Fibroblast of lung (primary cell): ENCODE measurements at regions not wholly inside any gene's neighbourhood (a gene's known extent, or its start where the extent isn't known, plus 50 kb on each side); places are given as distances from the start of the nearest gene placed in this dataset.

Experiments used
- CTCF ChIP-seq, 2 donors: IDR thresholded peaks in 1 of 2; conservative IDR thresholded peaks in 1 of 2; 1 replicate in 1 of 2; 2 replicates in 1 of 2; pipeline ENCODE4 v1.5.1; 2011 to 2012; ENCODE audit warnings: low read length in 2 of 2, control low read depth in 1 of 2, inconsistent platforms in 1 of 2, low read depth in 1 of 2, mild to moderate bottlenecking in 1 of 2
- EZH2 ChIP-seq: IDR thresholded peaks from 2 replicates; pipeline ENCODE4 v1.5.1; 2012; ENCODE audit warnings: low read length, control low read depth, mild to moderate bottlenecking; ENCODE audit errors: missing control alignments

GRCh38 chr6:115310156-115310555, 750.5 kb downstream of the FRK start:
- TF ChIP-seq CTCF (conservative IDR thresholded peaks at IDR 0.05 in 1 of 2, IDR thresholded peaks at IDR 0.05 in 1 of 2; ENCODE audit: low read depth in 1 of 2, low read length in 2 of 2) (no peak), EZH2 (no peak)
